HT-29 (cell line): ENCODE measurements at regions not wholly inside any gene's neighbourhood (a gene's known extent, or its start where the extent isn't known, plus 50 kb on each side); places are given as distances from the start of the nearest gene placed in this dataset.
A peak's percentile ranks its signal among the peaks of the same experiment; 100 is the strongest.
"Not testable (repeated sequence)": the region's sequence is repeated elsewhere in the genome, so short reads cannot be mapped to it uniquely, and the experiment has no call there.

Experiments
- DNase-seq: peaks from one replicate; pipeline ENCODE4 v3.0.0-alpha.2; 2015; ENCODE audit warnings: low spot score

GRCh38 chr2:226578879-226579278 is 220.7 kb downstream of the IRS1 start:
- no peak for DNase-seq

GRCh38 chr2:226578373-226578772 is 221.2 kb downstream of the IRS1 start:
- DNase-seq: no peak

DNA sequence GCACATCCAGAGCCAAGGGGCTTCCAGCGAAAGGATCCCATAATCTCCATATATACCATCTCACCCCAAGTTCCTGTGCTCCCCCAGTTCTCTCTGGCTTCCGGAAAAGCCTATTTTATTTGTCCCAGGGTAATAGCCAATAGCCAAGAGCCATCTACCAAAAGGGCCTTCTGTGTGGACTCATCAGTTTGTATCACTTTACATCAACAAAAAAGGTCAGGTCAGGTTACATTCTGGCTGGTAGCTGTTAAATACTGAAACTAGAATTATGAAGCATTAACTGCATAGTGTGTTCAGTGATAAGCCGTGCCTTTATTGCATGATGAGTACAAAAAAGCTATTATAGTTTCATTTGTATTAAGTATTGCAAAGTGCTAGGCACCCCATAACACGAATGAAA is 223.7 kb downstream of the IRS1 start:
- DNase-seq: no peak

DNA sequence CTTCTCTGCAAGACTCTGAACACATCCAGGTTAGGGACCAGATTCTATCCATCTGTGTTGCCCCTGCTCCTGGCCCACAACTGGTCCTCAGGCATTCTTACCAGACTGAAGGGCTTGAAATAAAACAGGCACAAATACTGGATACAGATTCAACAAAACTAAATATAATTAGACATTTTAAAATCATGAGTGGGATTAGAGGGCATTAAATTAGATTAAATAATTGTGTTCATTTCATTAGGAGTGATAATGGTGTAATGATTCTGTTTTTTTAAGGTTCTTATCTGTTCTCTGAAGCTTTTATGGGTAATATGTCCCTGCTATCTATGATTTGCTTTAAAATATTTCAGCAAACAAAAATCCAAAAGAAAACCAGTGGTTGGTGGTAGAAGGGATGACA is 226.5 kb downstream of the IRS1 start:
- DNase-seq: no peak

GRCh38 chr2:226564667-226565066 is 235.0 kb downstream of the IRS1 start:
- no peak for DNase-seq

- peak; percentile 37 for DNase-seq
Measured at GRCh38 chr2:226561962-226562361, 237.7 kb downstream of the IRS1 start.

DNA sequence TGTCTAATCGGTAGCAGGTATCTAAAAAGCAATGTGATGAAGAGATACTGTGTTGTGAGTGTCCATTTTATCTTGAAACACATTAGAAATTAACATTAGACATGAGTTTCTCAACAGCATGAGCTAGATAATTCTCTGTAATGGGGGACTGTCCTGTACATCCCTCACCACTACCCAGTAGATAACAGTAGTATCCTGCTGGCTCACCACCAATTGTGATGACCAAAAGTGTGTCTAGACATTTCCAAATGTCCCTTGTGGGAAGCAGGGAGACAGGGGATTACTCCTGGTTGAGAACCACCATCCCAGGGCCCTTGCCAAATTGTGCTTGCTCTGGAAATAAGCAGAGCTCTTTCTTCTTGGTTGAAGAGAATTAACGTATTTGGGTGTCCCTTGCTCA is 239.3 kb downstream of the IRS1 start:
- no peak for DNase-seq

DNA sequence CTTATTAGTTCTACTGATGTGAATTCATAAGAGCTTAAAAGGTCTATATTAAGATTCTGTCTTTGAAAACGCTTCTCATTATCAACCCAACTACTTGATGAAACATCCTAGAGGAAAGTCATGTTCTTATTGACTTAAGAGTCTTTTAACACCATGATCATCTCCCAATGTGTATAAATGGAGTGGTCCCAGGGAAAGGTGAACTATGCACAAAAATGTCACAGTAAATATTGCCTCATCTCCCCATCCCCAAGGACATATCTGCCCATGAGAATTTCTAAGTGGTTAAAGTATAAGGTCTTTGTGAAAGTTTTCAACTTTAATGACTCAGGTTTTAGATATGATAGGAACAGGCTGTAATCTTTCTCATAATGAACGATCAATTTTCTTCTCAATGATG is 240.1 kb downstream of the IRS1 start:
- DNase-seq: no peak

DNA sequence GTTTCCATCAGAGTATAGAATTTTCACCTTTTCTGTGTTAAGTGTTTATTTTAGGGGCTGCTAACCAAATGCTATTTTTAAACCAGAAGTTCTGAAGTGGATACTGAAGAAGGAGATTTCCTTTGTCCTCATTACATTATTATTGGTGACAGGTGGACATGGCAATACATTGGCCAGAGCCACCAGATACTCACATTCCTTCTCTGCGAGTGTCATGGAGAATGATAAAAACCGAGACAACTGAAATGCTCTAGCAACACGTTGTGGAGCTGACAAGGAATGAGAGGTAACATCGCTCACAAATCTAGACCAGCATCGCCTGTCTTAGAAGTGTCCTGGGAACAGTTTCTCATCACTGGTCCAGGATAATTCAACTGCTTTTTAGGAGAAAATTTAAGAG is 241.2 kb downstream of the IRS1 start:
- no peak for DNase-seq

DNA sequence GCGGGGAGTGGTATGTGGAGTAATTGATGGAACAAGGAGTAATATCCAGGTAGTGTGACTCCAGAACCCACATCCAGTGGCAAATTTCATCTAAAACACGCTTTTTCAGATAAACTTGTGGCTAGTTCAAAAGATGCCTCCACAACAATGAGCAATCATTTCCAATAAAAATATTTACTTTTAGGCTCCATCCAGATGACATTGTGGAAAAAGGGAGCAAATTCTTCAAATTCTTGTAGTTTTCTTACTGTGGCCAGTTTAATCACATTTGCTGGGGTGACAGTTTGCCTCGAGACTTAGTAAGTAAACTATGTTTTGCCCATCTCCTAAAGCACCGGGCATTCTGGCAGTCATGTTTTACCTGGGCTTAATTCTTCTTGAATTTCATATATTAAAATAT is 243.6 kb downstream of the IRS1 start:
- no peak for DNase-seq

- no peak for DNase-seq
Measured at GRCh38 chr2:226554701-226555100, 244.9 kb downstream of the IRS1 start.

DNA sequence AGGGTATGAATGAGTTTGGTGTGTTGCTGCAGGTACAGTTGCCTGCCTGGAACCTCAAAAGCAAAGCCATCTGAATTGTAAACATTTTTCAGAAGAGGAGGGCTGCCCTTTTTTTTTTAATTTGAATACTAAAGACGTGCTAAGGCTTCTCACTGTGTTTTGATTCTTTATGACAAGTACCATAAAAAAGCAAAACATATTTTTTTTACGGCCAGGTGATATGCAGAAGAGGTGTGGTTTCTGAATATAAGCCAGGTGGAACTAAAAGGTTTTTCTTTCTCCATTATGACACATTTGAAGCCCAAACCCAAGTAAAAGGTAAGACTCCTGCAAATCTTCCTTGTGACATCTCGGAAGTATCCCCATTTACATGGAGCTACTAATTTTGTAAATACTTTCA is 246.3 kb downstream of the IRS1 start:
- DNase-seq: no peak

DNA sequence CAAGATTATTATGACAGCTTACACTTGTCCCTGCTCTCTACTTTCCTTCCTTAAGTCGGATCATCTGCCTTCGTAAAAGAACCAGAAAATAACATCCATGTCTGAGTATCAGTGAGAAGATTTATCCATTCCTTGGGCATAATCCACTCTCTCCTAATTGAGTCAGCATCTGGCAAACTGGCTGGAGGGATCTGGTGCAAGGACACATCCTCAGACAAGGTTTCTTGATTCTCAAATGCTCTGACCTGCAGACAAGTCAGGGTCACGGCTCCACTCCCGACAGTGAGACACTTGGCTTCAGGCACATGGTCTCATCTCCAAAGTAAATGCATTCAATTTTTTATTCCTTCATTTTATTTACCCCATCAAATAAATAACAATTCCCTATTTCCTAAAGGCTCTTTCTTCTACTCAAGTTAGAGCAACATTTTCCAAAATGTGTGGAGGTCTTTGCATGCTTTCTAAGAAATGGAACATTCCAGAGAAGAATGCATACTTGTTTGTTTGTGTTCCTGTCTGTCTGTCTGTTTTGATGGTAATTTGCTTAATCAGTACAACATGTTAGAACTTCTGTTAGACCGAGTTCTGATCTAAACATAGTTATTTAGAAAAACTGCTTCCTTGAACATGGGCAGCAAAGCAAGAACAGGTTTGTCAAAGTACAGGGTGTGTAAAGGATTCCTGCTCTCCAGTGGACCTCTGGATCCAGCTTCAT is 246.9 kb downstream of the IRS1 start:
- no peak for DNase-seq

GRCh38 chr2:226551522-226552250 is 247.9 kb downstream of the IRS1 start:
- DNase-seq: peak; percentile 36

DNA sequence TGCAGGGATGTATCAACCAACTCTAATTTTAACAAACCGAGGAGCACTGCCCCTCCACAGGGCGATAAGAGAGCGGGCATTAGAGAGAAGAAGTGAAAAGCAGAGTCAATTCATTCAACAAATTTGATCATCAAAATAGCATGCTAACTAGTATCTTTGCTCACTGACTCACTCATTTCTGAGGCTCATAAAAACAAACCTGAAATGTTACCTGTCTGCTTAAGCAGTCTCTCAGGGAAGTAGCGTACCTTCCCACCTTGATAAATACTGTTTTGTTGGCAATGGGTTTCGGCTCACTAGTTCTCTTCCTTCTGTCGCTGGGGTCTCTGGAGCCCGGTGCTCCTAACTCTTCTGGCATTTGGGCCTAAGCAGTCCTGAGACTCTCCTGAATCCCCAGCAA is 248.8 kb downstream of the IRS1 start:
- DNase-seq: peak; percentile 43

- no peak for DNase-seq
Measured at GRCh38 chr2:226548732-226549131, 250.9 kb downstream of the IRS1 start.

DNA sequence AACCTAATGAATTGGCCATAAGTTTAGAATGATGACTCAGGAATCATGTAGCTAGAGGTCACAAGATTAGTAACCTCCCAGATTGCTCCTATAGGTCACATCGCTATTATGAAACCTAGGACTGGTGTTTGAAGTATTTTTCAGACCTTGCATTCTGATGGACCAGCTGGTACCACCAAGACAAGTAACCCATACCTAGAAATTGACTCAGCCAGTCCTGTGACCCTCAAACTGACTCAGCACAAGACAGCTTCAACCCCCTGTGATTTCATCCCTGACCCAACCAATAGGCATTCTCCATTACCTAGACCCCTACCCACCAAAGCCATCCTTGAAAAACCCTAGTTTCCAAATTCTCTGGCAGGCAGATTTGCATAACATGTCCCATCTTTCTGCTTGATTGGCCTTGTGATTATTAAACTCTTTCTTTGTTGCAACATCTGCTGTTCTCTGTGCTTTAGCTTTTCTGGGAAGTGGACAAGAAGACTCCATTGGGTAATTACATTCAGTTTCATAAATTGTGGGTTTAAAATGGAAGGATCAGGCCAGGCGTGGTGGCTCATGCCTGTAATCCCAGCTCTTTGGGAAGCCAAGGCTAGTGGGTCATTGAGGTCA is 254.9 kb downstream of the IRS1 start:
- DNase-seq: no peak

GRCh38 chr2:226540204-226540994 is 259.2 kb downstream of the IRS1 start:
- DNase-seq: no peak

DNA sequence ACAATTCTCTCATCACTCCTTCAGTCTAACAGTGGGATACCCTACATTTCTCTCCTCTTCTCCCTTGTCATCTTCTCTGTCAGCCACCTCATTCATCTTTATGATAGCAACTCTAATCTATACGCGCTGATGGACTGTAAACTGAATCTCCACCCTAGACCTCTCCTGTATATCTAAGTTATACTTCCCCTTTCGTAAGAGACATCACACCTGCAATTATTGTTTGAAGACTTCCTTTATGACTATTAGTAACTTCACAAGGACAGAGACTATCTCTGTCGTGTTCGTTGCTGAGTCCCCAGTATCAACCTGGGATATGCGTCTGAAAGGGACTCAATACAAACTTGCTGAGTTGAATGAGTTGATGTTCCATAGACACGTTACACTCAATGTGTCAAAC is 263.2 kb downstream of the IRS1 start:
- DNase-seq: no peak

DNA sequence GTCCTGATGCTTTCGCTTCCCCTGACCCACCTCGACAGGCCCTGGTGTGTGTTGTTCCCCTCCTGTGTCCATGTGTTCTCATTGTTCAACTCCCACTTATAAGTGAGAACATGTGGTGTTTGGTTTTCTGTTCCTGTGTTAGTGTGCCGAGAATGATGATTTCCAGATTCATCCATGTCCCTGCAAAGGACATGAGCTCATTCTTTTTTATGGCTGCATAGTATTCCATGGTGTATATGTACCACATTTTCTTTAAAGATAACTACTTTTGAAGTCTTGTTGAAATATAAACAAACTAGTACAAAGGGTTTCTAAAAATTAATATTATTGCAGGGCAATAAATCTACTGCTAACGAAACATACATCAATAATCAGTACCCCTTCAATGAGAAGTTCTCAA is 266.6 kb downstream of the IRS1 start:
- DNase-seq: not testable (repeated sequence)

GRCh38 chr2:226531061-226531810 is 268.4 kb downstream of the IRS1 start:
- no peak for DNase-seq
